Lower leg skin (tissue), 3 donors: ENCODE measurements at regions not wholly inside any gene's neighbourhood (a gene's known extent, or its start where the extent isn't known, plus 50 kb on each side); places are given as distances from the start of the nearest gene placed in this dataset.

ENCODE experiments used
- CTCF ChIP-seq, 3 donors: fragments of 450-650 bp; IDR thresholded peaks; one replicate each; pipeline ENCODE4 v1.5.1; 2016; ENCODE audit warnings: antibody characterized with exemption in 3 of 3, mild to moderate bottlenecking in 3 of 3, moderate library complexity in 2 of 3
- POLR2A ChIP-seq, 2 donors: fragments of 450-650 bp; IDR thresholded peaks; one replicate each; pipeline ENCODE4 v1.6.1; 2016 to 2017; ENCODE audit warnings: antibody characterized with exemption in 2 of 2, mild to moderate bottlenecking in 1 of 2, moderate library complexity in 1 of 2

GRCh38 chr6:1203546-1203945 is 108.4 kb upstream of the FOXQ1 start:
- no peak for TF ChIP-seq CTCF (IDR thresholded peaks at IDR 0.05)
- no peak for TF ChIP-seq POLR2A (IDR thresholded peaks at IDR 0.05)
